Tibial artery (tissue), 4 donors: ENCODE measurements at regions not wholly inside any gene's neighbourhood (a gene's known extent, or its start where the extent isn't known, plus 50 kb on each side); places are given as distances from the start of the nearest gene placed in this dataset.

Experiments
- DNase-seq, 2 donors: peaks; one replicate each; pipeline ENCODE4 v3.0.0-alpha.2; 2019
- H3K27ac ChIP-seq, 2 donors: fragments of 200-600 bp; sonication (generic) in 1 of 2; 1 replicate in 1 of 2; 2 replicates in 1 of 2; pipeline ENCODE4 v1.5.1; 2018 to 2019; ENCODE audit warnings: mild to moderate bottlenecking in 1 of 2
- H3K27me3 ChIP-seq, 2 donors: fragments of 200-600 bp; sonication (generic) in 1 of 2; one replicate each; pipeline versions ENCODE4 v1.5.1 to v1.6.0; 2016 to 2019
- H3K36me3 ChIP-seq, 3 donors: fragments of 200-600 bp; sonication (generic) in 2 of 3; one replicate each; pipeline ENCODE4 v1.5.1; 2016 to 2019; ENCODE audit warnings: mild to moderate bottlenecking in 2 of 3
- H3K4me1 ChIP-seq, 4 donors: fragments of 200-600 bp; sonication (generic) in 2 of 4; 1 replicate in 3 of 4; 2 replicates in 1 of 4; pipeline ENCODE4 v1.5.1; 2016 to 2019
- H3K4me3 ChIP-seq, 2 donors: fragments of 200-600 bp; sonication (generic) in 1 of 2; 1 replicate in 1 of 2; 2 replicates in 1 of 2; pipeline ENCODE4 v1.5.1; 2018 to 2019; ENCODE audit warnings: mild to moderate bottlenecking in 2 of 2
- H3K9me3 ChIP-seq, 3 donors: fragments of 200-600 bp; sonication (generic) in 1 of 3; one replicate each; pipeline ENCODE4 v1.5.1; 2016 to 2019
- CTCF ChIP-seq, 2 experiments: fragments of 200-600 bp in 1 of 2; fragments of 450-650 bp in 1 of 2; IDR thresholded peaks; one replicate each; pipeline ENCODE4 v1.5.1; 2017 to 2019; ENCODE audit warnings: antibody characterized with exemption in 2 of 2, mild to moderate bottlenecking in 1 of 2, moderate library complexity in 1 of 2
- intact Hi-C: fragments of 100-400 bp; cut with DNase I; formaldehyde crosslinking; loops from one replicate; pipeline ENCODE4 v1.15.0; 2023; ENCODE audit warnings: low total_unique reads

GRCh38 chr15:77697893-77698292 is 65.2 kb upstream of the LINGO1 start:
- peaks cover 0 to 59% of the 10 kb centered on the region in 2 donors for H3K27me3 ChIP-seq
- intact Hi-C loops: no loop called here
- TF ChIP-seq CTCF (IDR thresholded peaks at IDR 0.05): no peak

GRCh38 chr15:77696871-77697270 is 64.2 kb upstream of the LINGO1 start:
- no peak overlapping the region for H3K27ac ChIP-seq
- peaks cover 0 to 70% of the 10 kb centered on the region in 2 donors for H3K27me3 ChIP-seq
- no peaks in the 10 kb centered on the region for H3K36me3 ChIP-seq
- no peaks in the 10 kb centered on the region for H3K9me3 ChIP-seq
- H3K4me3 ChIP-seq: no peak overlapping the region
- no peak for TF ChIP-seq CTCF (IDR thresholded peaks at IDR 0.05)
- intact Hi-C loops: no loop called here
- no peaks in the 10 kb centered on the region for H3K4me1 ChIP-seq
- no peak for DNase-seq

More at GRCh38 chr15:77697893-77698292, 65.2 kb upstream of the LINGO1 start:
- Histone ChIP-seq H3K4me1 (no peaks in the 10 kb centered on the region), H3K4me3 (no peak overlapping the region), H3K36me3 (no peaks in the 10 kb centered on the region), H3K27ac (no peak overlapping the region), H3K9me3 (no peaks in the 10 kb centered on the region)
- DNase-seq: no peak

GRCh38 chr15:77695961-77696582 is 63.4 kb upstream of the LINGO1 start:
- Histone ChIP-seq H3K27me3 (peaks cover 0 to 76% of the 10 kb centered on the region in 2 donors), H3K4me3 (no peak overlapping the region), H3K4me1 (no peaks in the 10 kb centered on the region), H3K36me3 (no peaks in the 10 kb centered on the region), H3K27ac (no peak overlapping the region), H3K9me3 (no peaks in the 10 kb centered on the region)
- intact Hi-C loops: no loop called here
- no peak for DNase-seq
- no peak for TF ChIP-seq CTCF (IDR thresholded peaks at IDR 0.05)

- H3K9me3 ChIP-seq: no peaks in the 10 kb centered on the region
- no peaks in the 10 kb centered on the region for H3K4me1 ChIP-seq
- H3K4me3 ChIP-seq: no peak overlapping the region
- intact Hi-C loops: no loop called here
- H3K27me3 ChIP-seq: peaks cover 0 to 81% of the 10 kb centered on the region in 2 donors
- H3K27ac ChIP-seq: no peak overlapping the region
- H3K36me3 ChIP-seq: no peaks in the 10 kb centered on the region
- TF ChIP-seq CTCF (IDR thresholded peaks at IDR 0.05): no peak
- DNase-seq: no peak
Measured at GRCh38 chr15:77695548-77695947, 62.8 kb upstream of the LINGO1 start.

GRCh38 chr15:77693576-77693975 is 60.9 kb upstream of the LINGO1 start:
- intact Hi-C loops: no loop called here
- Histone ChIP-seq H3K27ac (no peak overlapping the region), H3K9me3 (no peaks in the 10 kb centered on the region), H3K4me1 (no peaks in the 10 kb centered on the region), H3K4me3 (no peak overlapping the region), H3K36me3 (no peaks in the 10 kb centered on the region), H3K27me3 (peaks cover 0 to 84% of the 10 kb centered on the region in 2 donors)
- no peak for DNase-seq
- TF ChIP-seq CTCF (IDR thresholded peaks at IDR 0.05): no peak

- Histone ChIP-seq H3K27me3 (peaks cover 0 to 76% of the 10 kb centered on the region in 2 donors), H3K9me3 (no peaks in the 10 kb centered on the region), H3K4me1 (no peaks in the 10 kb centered on the region), H3K4me3 (no peak overlapping the region), H3K27ac (no peak overlapping the region), H3K36me3 (no peaks in the 10 kb centered on the region)
- TF ChIP-seq CTCF (IDR thresholded peaks at IDR 0.05): no peak
- intact Hi-C loops: no loop called here
- no peak for DNase-seq
Measured at GRCh38 chr15:77692614-77693013, 59.9 kb upstream of the LINGO1 start.
